Nephron progenitor cell (in vitro differentiated cells): ENCODE measurements at regions not wholly inside any gene's neighbourhood (a gene's known extent, or its start where the extent isn't known, plus 50 kb on each side); places are given as distances from the start of the nearest gene placed in this dataset.

Experiments
- DNase-seq: peaks from one replicate; pipeline ENCODE4 v3.0.0; 2021
- H3K27ac Mint-ChIP-seq: 2 replicates; pipeline ENCODE4 v1.8.0; 2021; ENCODE audit warnings: mild to moderate bottlenecking, moderate library complexity, mixed read lengths
- H3K27me3 Mint-ChIP-seq: 2 replicates; pipeline ENCODE4 v1.8.0; 2021; ENCODE audit warnings: mild to moderate bottlenecking, low read depth, mixed read lengths; ENCODE audit not compliant: poor library complexity
- H3K36me3 Mint-ChIP-seq: 2 replicates; pipeline ENCODE4 v1.8.0; 2021; ENCODE audit warnings: low read depth, mixed read lengths
- H3K4me1 Mint-ChIP-seq: 2 replicates; pipeline ENCODE4 v1.8.0; 2021; ENCODE audit warnings: mixed read lengths
- H3K4me3 Mint-ChIP-seq: 2 replicates; pipeline ENCODE4 v1.8.0; 2021; ENCODE audit warnings: mild to moderate bottlenecking, moderate library complexity, mixed read lengths
- H3K9me3 Mint-ChIP-seq: 2 replicates; pipeline ENCODE4 v1.8.0; 2021; ENCODE audit warnings: mild to moderate bottlenecking, moderate library complexity, mixed read lengths
- CTCF ChIP-seq: fragments of 200-600 bp; sonication (generic); IDR thresholded peaks from 2 replicates; pipeline ENCODE4 v1.5.0; 2021; ENCODE audit warnings: antibody characterized with exemption

- no peaks in the 10 kb centered on the region for H3K4me1 Mint-ChIP-seq
- no peak for TF ChIP-seq CTCF
- no peak overlapping the region for H3K4me3 Mint-ChIP-seq
- no peak overlapping the region for H3K27ac Mint-ChIP-seq
- peaks cover 6% of the 10 kb centered on the region for H3K36me3 Mint-ChIP-seq
- no peaks in the 10 kb centered on the region for H3K9me3 Mint-ChIP-seq
- peaks cover 4% of the 10 kb centered on the region for H3K27me3 Mint-ChIP-seq
- DNase-seq, result no peak
Observed at GRCh38 chr1:82534996-82535395, 734.3 kb downstream of the ADGRL2 start.

- no peaks in the 10 kb centered on the region for H3K4me1 Mint-ChIP-seq
- H3K27me3 Mint-ChIP-seq, result no peaks in the 10 kb centered on the region
- no peak overlapping the region for H3K27ac Mint-ChIP-seq
- H3K9me3 Mint-ChIP-seq, result peaks cover 4% of the 10 kb centered on the region
- no peak overlapping the region for H3K4me3 Mint-ChIP-seq
- no peak for TF ChIP-seq CTCF
- DNase-seq, result no peak
- H3K36me3 Mint-ChIP-seq, result no peaks in the 10 kb centered on the region
Observed at GRCh38 chr1:82525378-82525777, 724.6 kb downstream of the ADGRL2 start.

GRCh38 chr1:82520611-82521010 is 719.9 kb downstream of the ADGRL2 start:
- no peak for TF ChIP-seq CTCF
- no peak overlapping the region for H3K4me3 Mint-ChIP-seq
- DNase-seq, result no peak
- H3K36me3 Mint-ChIP-seq, result no peaks in the 10 kb centered on the region
- H3K27ac Mint-ChIP-seq, result no peak overlapping the region
- no peaks in the 10 kb centered on the region for H3K9me3 Mint-ChIP-seq
- H3K4me1 Mint-ChIP-seq, result peaks cover 13% of the 10 kb centered on the region
- H3K27me3 Mint-ChIP-seq, result no peaks in the 10 kb centered on the region

- Mint-ChIP-seq H3K36me3 (no peaks in the 10 kb centered on the region), H3K4me3 (no peak overlapping the region), H3K4me1 (peaks cover 13% of the 10 kb centered on the region), H3K27ac (no peak overlapping the region), H3K27me3 (no peaks in the 10 kb centered on the region), H3K9me3 (no peaks in the 10 kb centered on the region)
- DNase-seq, result peak; percentile 26
- TF ChIP-seq CTCF, result no peak
Observed at GRCh38 chr1:82517586-82517985, 716.9 kb downstream of the ADGRL2 start.

- H3K4me1 Mint-ChIP-seq, result peaks cover 13% of the 10 kb centered on the region
- peaks cover 2% of the 10 kb centered on the region for H3K27me3 Mint-ChIP-seq
- H3K4me3 Mint-ChIP-seq, result no peak overlapping the region
- H3K9me3 Mint-ChIP-seq, result no peaks in the 10 kb centered on the region
- TF ChIP-seq CTCF, result no peak
- H3K36me3 Mint-ChIP-seq, result no peaks in the 10 kb centered on the region
- H3K27ac Mint-ChIP-seq, result no peak overlapping the region
- no peak for DNase-seq
Observed at GRCh38 chr1:82515650-82516049, 714.9 kb downstream of the ADGRL2 start.

- Mint-ChIP-seq H3K27me3 (peaks cover 2% of the 10 kb centered on the region), H3K27ac (no peak overlapping the region), H3K36me3 (no peaks in the 10 kb centered on the region), H3K9me3 (no peaks in the 10 kb centered on the region), H3K4me1 (no peaks in the 10 kb centered on the region), H3K4me3 (no peak overlapping the region)
- DNase-seq, result no peak
- no peak for TF ChIP-seq CTCF
Observed at GRCh38 chr1:82511441-82511840, 710.7 kb downstream of the ADGRL2 start.
